ENCODE measurements at regions not wholly inside any gene's neighbourhood (a gene's known extent, or its start where the extent isn't known, plus 50 kb on each side); places are given as distances from the start of the nearest gene placed in this dataset.
"Not testable (repeated sequence)": the region's sequence is repeated elsewhere in the genome, so short reads cannot be mapped to it uniquely, and the experiment has no call there.

GRCh38 chr17:20916383-20916782 is 126.4 kb downstream of the USP22 start:
- Histone ChIP-seq H3K27me3 (no peaks in the 10 kb centered on the region), H3K36me3 (no peaks in the 10 kb centered on the region), H3K4me1 (no peaks in the 10 kb centered on the region), H3K4me3 (ENCODE audit: low read depth, low read length) (no peak overlapping the region), H3K9me3 (no peaks in the 10 kb centered on the region)
- no peak for TF ChIP-seq CTCF (IDR thresholded peaks at IDR 0.05; ENCODE audit: low read depth, low read length)
- no peak for DNase-seq

DNA sequence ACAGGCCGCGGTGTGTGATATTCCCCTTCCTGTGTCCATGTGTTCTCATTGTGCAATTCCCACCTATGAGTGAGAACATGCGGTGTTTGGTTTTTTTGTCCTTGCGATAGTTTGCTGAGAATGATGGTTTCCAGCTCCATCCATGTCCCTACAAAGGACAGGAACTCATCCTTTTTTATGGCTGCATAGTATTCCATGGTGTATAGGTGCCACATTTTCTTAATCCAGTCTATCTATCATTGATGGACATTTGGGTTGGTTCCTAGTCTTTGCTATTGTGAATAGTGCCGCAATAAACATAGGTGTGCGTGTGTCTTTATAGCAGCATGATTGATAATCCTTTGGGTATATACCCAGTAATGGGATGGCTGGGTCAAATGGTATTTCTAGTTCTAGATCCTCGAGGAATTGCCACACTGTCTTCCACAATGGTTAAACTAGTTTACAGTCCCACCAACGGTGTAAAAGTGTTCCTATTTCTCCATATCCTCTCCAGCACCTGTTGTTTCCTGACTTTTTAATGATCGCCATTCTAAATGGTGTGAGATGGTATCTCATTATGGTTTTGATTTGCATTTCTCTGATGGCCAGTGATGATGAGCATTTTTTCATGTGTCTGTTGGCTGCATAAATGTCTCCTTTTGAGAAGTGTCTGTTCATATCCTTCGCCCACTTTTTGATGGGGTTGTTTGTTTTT is 125.1 kb downstream of the USP22 start:
- H3K27me3 ChIP-seq; H3K36me3 ChIP-seq; H3K9me3 ChIP-seq; DNase-seq; H3K4me1 ChIP-seq; H3K4me3 ChIP-seq (ENCODE audit: low read depth, low read length): not testable (repeated sequence)

- H3K36me3 ChIP-seq = no peaks in the 10 kb centered on the region
- no peaks in the 10 kb centered on the region for H3K27me3 ChIP-seq
- TF ChIP-seq CTCF (IDR thresholded peaks at IDR 0.05; ENCODE audit: low read depth, low read length) = no peak
- no peaks in the 10 kb centered on the region for H3K9me3 ChIP-seq
- H3K4me1 ChIP-seq = no peaks in the 10 kb centered on the region
- no peak overlapping the region for H3K4me3 ChIP-seq (ENCODE audit: low read depth, low read length)
- DNase-seq = no peak
Measured at GRCh38 chr17:20920095-20920814, 122.6 kb downstream of the USP22 start.

DNA sequence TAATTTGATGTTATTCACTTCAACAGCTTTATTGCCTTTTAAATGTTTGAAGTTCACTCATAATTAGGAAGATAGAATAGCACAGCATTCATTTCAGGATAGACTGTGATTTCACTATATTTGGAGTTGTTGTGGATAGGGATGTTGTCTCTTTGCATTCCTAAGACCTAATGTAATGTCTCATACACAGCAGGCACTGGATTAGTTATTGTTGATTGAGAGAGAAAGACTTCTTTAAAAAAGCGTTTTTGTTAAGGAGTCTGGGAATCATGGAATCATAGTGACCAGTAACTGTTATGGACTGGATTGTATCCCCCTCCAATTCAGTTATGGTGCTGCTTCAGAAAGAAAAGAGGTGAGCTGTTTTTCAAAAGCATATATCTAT is 122.0 kb downstream of the USP22 start:
- no peak overlapping the region for H3K4me3 ChIP-seq (ENCODE audit: low read depth, low read length)
- H3K27me3 ChIP-seq = no peaks in the 10 kb centered on the region
- DNase-seq = no peak

DNA sequence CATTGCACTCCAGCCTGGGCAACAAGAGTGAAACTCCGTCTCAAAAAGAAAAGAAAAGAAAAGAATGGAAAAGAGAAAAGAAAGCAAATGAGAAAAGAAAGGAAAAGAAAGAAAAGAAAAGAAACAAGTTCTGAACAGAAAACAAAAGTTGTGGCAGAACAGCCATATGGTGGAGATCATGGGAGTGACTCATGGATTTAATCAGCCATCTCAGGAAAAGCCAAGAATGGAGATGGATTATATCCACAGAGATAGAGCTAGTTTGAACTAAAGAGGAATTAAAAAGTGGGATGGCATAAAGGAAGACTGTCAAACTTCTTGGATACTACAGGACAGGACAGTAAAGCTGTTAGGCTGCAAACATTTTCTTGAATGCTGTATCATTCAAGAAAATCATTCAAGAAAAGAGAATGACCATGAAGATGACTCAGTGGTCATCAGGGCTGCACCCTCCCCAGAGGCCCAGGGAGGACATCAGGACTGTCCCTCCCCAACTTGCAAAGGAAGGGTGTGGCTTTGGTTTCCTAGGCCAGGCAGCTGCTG is 120.6 kb downstream of the USP22 start:
- H3K27me3 ChIP-seq = no peaks in the 10 kb centered on the region
- H3K4me3 ChIP-seq (ENCODE audit: low read depth, low read length) = no peak overlapping the region
- H3K36me3 ChIP-seq = no peaks in the 10 kb centered on the region
- no peaks in the 10 kb centered on the region for H3K9me3 ChIP-seq
- no peak for TF ChIP-seq CTCF (IDR thresholded peaks at IDR 0.05; ENCODE audit: low read depth, low read length)
- no peaks in the 10 kb centered on the region for H3K4me1 ChIP-seq
- no peak for DNase-seq

More for the DNA sequence above, 122.0 kb downstream of the USP22 start:
- Histone ChIP-seq H3K36me3 (no peaks in the 10 kb centered on the region), H3K4me1 (no peaks in the 10 kb centered on the region), H3K9me3 (no peaks in the 10 kb centered on the region)
- TF ChIP-seq CTCF (IDR thresholded peaks at IDR 0.05; ENCODE audit: low read depth, low read length) = no peak

GRCh38 chr17:20924306-20924705 is 118.5 kb downstream of the USP22 start:
- no peak for TF ChIP-seq CTCF (IDR thresholded peaks at IDR 0.05; ENCODE audit: low read depth, low read length)
- Histone ChIP-seq H3K36me3 (no peaks in the 10 kb centered on the region), H3K27me3 (no peaks in the 10 kb centered on the region), H3K4me3 (ENCODE audit: low read depth, low read length) (no peak overlapping the region), H3K9me3 (no peaks in the 10 kb centered on the region), H3K4me1 (no peaks in the 10 kb centered on the region)
- DNase-seq = no peak

Data from BE2C (cell line).